ENCODE measurements at regions not wholly inside any gene's neighbourhood (a gene's known extent, or its start where the extent isn't known, plus 50 kb on each side); places are given as distances from the start of the nearest gene placed in this dataset.
"Not testable (repeated sequence)": the region's sequence is repeated elsewhere in the genome, so short reads cannot be mapped to it uniquely, and the experiment has no call there.

DNA sequence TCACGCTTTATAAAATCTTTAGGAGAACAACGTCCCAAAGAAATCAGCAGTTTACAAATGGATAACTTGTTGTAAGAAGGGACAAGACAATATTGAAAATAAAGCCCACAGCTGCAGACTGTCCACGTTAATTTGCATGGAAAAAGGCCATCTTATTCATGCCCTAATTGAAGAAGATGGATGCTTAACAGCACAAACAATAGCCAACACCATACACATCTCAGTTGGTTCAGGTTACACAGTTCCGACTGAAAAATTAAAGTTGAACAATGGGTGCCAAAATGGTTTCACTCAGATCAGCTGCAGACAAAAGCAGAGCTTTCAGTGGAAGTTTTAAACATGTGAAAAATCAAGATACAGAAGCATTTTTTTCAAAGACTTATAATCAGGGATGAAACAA is 314.2 kb downstream of the RAB38 start:
- peak; percentile 23 for DNase-seq

DNA sequence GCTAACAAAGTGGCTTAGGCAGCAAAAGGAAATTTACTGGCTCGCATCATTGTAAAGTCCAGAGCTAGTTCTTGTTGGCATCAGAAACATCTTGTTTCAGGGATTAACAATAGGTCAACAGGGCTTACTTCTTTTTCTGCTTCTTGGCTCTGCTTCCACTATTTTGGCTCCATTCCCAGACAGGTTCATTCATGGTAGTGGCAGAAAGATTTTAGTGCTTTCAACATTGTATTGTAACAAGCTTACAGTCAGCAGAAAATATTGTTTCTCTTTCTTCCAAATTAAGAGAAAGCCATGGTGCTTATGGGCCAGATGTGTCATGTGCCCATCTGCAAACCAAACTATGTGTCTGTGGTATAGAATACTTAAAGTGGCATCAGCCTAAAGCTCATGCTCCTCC is 315.6 kb downstream of the RAB38 start:
- no peak for DNase-seq

DNA sequence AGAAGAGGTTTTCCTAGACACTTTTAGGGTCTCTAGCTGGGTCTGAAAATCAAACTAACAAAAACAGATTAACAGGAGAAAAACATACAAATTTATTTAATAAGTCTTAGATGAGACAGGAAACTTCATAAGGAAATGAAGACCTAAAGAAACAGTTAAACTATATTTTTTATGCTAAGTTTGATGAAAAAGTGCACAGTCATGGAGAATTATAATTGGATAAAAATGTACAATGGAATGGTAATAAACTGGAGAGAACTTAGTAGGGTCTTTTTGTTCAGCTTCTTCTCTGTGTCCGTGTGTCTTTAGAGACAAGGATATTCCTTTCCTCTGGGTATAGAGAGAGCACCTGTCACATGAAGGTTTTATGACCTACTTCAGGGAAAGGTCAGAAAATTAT is 323.4 kb downstream of the RAB38 start:
- no peak for DNase-seq

DNA sequence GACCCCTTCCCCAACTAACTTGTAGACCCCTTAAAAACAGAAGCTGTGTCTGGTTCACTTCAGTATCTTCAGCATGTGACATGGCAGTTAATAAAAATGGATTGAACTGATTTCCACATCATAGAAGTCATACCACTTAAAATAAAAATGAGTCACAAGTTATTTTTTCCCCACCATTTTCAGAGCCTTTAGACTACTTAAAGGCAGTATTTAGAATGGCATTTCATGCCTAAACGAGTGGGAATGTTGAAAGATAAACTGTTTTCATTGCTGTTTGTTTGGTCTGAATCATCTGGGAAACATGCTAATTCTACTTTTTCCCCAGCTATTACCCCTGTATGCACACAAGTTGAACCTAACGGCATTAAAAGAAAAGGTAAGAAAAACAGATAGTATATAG is 324.0 kb downstream of the RAB38 start:
- DNase-seq, result no peak

DNA sequence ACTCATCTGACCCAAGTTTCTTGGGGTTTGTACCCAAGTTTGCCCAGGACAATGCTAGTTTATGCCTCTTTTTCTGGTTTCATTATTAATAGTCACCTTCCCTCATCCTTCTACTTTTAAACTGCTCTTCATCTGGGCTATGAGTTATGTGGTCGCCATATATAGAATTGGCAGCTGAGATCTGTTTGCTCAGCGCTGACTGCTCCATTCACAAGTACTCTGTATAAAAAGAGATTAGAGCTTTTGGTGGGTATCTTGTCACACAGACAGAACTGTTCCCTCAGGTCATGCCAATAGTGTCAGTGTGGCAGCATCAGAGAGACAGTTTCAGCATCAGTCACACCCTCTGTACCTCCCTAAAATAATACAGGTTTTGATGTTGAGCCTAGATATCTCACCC is 326.0 kb downstream of the RAB38 start:
- no peak for DNase-seq

DNA sequence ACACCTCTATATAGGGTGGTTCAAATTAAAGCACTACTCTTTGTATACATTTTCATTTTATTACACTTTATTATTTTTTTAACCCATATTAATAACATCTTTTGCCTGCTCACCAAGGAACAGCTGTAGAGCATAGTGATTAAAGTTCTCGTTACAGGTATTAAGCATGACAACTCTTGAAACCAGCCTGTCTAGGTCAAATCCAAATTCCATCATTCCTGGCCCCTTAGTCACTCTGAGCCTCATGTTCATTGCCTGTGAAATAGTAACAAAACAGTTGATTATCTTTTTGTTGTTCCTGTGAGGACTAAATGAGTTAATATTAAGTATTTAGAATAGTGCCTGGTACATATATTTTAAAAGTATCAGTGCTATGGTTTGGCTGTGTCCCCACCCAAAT is 334.5 kb downstream of the RAB38 start:
- DNase-seq, result no peak

DNA sequence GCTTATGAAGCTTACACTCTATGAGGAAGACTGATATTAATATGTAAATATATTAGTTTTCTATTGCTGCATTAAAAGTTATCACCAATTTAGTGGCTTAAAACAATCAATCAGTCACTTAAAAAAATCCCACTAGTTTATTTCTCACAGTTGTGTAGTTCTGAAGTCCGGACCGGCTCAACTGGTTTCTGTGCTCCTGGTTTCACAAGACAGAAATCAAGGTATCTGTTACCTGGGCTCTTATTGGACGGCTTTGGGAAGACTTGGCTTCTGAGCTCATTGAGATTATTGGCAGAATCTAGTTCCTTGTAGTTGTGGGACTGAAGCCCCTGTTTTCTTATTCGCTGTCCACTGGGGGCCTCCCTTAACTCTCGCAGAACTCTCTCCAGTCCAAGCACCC is 343.0 kb downstream of the RAB38 start:
- no peak for DNase-seq

DNA sequence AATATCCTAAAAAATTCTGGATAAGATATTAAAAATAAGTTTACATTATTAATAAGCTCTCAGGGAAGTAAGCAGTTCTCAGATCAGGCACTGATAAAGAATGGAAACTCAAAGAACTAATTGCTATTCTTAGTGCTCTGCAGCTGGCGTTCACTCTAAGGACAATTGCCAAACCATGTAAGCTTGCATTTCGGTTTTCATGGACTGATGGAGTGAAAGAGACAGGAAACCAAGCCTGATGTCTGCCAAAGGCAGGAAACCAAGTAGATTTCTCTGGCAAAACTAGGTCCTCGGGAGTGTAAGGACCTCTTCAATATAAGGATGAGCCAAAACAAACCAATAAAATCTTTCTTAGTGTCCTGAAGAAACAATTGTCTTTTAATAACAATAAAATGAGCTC is 355.2 kb downstream of the RAB38 start:
- no peak for DNase-seq

DNA sequence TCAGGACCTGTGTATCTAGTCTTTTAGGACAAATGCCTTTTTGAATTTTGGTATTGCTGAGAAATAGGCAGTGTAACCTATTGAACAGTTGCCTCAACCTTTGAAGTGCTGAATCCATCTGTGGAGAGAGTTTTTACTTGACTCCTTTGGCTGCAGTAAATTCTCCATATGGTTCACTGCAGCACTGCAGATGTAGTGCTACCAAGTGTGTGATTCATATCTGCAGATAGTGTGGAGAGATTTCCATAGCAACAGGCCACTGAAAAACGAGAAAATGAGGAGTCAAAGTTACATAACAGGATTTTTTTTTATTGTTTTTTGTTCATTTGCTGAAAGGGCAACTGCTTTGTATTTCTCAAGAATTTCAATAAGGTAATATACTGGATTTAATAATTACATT is 356.1 kb downstream of the RAB38 start:
- DNase-seq, result no peak

DNA sequence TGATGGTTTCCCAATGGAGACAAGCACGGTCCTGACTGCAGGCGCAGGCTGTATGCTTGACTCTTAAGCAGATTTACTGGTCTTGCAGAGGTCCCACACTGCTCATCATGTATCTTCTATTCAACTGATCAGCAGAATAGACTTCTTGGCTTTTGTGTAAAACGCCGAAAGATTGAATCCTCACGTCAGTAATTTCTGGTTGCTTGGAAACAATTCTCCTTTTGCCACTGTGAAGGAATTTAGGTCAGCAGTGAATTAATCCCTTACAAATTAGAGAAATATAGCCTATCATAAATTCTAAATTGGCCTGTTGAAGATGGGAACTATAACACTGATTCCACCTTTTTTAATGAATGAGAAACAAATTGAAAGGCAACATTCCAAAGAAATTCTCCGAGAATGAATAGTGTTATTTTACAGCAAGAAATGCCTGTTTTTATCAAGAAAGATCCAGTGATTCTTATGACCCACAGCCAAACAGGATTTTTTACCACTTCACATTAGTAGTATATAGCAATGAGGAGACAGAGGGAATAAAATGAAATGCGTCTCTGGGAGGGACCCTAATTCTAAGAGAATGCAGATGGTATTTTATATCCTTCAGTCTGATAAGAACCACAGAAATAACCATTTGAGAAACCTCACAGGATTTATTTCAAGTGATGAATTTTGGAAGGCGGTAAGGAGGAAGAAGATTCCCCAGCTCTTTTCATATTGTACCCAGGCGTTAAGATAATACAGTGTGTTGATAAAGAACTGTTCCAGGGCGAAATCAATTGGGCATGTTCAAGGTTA is 362.5 kb downstream of the RAB38 start:
- DNase-seq, result no peak

DNA sequence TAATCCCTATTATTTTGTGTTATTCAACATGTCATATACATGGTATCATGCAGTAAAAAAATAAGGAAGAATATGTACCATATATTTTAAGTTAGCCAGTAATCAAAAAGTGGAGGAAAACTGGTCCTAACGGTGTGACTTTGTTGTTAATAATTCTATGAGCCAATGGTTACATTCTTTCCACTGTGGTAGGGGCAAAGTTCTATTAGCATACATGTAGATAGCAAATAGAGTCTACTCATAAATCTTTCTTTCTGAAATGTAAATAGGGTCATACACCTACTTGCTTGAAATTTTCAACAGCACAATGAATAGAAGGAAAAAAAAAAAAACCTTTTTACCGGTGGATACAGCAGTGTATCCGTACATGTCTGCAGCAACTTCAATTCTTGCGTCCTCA is 364.8 kb downstream of the RAB38 start:
- no peak for DNase-seq

DNA sequence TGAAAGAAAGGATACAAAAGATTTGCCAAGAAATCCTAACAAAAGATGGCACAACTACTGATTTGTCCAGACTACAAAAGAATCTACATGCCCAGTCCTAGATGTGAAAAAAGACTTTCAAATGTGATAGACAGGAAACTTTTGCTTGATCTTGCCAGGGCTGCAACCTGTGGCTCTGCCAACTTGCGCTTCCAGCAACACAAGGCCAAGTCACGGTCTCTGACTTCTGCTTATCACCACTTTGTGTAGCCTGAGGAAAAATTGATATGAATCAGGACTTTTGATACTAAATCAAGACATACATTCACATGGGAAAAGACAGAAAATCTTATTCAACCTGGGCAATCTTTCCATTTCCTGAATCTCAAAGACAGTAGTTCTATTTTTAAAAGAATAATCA is 366.0 kb downstream of the RAB38 start:
- DNase-seq, result no peak

DNA sequence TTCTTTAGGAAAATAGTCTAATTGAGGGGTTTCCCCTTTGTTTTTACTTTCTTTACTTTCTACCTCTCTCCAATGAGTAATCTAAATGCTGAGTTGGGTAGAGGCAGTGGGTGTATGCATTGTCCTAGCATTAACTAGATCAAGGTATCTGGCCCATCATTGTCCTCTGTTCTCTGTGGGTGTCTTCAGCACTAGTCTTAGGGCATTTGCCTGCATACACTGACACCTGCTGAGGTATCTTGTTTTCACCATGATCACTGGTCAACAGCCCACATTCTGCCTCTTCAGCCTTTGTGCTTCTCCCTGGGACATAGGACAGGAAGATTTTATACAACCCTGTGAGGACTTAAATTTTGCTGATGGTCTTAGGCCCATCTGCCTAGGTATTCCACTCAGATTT is 371.1 kb downstream of the RAB38 start:
- DNase-seq, result no peak

DNA sequence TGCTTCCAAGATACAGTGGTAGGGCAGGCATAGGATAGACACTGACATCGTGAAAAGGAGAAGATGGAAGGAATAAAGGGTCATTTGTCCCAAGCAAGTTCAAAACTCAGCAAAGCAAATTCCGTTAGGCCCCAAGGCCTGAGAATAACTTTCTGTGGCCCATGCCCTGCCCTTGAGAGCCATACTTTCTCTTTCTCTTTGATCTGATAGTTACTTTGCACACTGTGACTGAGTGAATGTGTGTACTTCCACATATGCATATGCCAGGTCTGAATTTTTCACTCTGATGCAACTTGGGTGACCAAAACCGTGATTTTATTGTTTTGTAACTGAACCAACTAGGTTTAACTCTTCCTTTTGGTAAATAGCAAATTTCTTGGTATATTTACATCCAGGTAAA is 371.5 kb downstream of the RAB38 start:
- no peak for DNase-seq

DNA sequence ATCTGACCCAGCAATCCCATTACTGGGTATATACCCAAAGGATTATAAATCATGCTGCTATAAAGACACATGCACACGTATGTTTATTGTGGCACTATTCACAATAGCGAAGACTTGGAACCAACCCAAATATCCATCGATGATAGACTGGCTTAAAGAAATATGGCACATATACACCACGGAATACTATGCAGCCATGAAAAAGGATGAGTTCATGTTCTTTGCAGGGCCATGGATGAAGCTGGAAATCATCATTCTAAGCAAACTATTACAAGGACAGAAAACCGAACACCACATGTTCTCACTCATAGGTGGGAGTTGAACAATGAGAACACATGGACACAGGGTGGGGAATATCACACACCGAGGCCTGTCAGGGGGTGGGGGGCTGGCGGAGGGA is 390.4 kb downstream of the RAB38 start:
- not testable (repeated sequence) for DNase-seq

DNA sequence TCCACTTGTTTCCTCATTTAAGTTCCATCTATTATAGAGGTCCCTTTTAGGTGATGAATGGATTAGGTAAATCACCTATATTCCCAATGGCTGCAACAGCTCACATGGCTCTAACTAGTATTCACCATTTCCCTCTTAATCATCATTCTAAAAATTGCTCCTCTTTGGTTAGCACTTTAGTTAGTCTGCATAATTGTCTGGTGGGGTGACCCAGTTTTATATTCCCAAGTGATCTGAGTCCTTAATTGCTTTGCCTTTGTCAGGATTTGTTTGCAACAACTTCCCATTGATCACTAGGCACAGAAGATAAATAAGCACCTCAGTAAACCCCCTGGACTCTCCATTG is 395.2 kb downstream of the RAB38 start:
- no peak for DNase-seq

DNA sequence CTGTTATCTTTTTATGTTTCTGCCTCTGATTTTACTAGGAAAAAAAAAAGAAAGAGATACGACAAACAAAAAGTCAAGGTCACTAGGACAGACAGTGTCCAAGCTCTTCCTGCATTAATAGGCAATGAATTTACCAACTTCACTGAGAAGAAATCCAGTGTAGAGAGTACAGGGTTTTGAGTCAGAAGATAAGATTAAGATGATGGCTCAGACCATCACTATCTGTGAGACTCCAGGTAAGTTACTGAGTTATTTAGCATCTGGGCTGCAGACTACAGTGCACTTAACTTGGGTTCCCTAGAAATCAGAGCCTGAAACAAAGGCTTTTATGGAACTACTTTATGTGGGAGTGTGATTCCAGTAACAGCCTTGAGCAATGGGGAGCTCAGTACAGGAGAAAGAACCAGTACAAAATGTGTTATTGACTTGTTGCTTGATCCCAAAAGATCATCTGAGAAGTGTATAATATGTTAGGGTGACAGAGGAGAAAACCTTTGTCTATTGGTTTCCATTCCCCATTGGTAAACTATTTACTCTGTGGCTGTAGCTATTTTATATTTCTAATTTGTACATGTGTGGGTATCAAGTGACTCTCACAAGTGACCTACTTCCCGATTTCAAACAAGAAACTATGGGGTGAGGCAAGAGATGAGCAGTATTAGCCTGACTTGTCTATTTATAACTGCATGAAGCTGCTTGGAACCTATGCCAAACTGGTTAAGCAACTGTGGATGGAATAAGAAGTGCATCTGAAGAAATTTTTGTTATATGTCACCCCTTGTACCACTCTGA is 395.8 kb downstream of the RAB38 start:
- DNase-seq, result no peak

DNA sequence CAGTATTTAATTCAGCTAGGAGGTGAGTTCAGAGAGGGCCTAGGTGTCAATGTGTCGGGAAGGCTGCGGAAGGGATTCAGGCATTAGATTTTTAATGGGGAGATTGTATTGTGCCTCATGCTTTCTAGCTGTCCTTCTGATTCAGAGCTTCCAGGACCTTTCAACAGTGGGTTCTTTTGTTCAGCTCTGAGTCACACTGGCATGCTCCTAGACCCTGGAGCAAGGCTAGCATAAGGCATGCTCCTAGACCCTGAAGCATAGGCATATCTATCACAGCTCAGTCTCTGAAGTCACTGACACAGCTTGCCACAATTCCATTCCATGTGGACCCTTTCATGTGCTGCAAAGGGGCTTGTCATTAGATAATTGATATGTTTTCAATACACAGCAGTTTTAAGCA is 396.9 kb downstream of the RAB38 start:
- no peak for DNase-seq

DNA sequence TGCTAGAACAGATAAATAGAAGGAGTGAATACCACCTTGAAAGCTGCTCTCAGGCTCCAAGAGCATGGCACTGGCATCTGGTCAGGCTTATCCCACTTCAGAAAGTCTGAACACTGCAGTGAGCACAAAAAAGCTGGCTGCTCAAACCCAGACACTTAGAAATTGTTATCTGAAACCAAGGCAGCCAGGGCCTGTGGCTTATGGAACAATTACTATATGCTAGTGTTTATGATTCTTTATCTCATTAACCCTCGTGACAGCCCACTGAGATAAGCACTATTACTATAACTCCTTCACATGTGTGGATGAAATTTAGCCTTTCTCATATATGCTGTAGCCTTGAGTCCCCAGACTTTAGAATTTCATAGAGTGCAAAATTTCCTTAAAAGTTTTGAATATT is 400.2 kb downstream of the RAB38 start:
- no peak for DNase-seq

DNA sequence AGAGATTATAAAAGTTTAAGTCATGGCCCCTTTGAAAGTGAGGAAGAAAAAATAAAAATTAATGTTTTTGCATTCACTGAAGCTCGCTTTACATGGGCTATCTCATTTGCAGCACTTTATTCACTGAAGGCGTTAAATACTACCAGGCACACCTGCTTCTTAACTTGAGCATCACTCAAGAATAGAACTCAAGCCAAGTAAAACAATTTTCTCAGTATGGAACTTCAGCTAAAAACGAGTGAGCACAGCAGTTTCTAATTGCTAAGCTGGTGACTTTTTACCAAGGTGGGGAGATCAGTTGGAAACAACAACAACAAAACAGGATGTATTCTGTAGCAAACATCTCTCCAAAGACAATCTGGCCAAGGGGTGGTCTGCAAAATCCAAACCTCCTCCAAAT is 405.6 kb downstream of the RAB38 start:
- DNase-seq, result no peak

DNA sequence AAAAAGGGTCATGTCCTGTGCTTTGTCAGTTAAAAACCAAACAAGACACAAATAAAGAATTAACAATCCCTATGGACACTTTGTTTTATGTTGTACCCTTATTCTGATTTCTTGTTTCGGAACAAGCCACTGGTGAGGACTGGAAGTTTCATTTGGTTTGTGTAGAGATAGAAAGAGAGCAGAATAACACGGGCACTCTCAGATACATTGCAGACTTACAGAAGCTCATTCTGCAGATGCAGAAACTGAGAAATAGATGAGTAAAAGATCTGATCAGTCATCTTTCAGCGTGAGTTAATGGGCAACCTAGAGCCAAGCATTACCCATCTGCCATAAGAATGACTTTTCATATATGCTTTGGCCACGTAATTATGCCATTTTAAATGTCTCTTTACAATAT is 407.6 kb downstream of the RAB38 start:
- no peak for DNase-seq

DNA sequence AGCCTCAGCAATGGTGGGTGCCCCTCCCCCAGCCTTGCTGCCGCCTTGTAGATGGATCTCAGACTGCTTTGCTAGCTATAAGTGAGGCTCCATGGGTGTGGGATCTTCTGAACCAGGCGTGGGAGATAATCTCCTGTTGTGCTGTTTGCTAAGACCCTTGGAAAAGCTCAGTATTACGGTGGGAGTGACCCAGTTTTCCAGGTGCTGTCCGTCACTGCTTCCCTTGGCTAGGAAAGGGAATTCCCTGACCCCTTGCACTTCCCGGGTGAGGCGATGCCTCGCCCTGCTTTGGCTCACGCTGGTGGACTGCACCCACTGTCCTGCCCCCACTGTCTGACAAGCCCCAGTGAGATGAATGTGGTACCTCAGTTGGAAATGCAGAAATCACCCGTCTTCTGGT is 411.2 kb downstream of the RAB38 start:
- not testable (repeated sequence) for DNase-seq

DNA sequence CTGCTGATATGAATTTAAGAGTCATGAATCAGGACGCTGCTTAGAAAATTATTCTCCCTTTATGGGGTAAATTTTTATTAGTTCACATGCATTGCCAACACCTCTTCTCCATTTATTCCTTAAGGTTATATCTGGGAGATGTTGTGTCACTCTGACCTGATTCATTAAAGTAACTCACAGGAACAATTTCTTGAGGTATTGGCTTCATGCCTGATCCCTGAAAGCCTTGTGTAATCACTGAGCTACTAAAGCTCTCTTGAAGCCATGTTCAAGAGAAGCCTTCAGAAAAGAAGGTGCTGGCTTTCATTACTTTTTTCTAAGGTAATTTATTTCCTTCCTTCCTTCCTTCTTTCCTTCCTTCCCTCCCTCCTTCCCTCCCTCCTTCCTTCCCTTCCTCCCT is 420.6 kb downstream of the RAB38 start:
- DNase-seq, result no peak

DNA sequence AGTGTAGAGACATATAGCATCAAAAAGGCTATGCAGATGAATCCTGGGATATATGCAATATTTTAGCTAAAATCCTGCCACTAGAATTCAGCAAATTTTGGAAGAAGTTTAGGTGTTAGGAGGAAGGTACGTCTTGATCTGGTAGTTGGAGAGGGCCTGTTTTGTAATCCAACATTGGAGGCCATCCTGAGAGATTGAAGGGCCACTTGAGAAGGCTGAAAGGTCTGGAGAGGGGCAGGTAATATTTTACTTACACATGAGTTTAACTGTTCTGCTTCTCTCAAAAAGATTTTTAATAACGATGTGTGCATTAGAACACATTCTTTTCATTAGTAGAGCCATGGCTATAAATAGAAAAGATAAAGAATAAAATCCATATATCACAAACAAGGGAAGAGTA is 422.1 kb downstream of the RAB38 start:
- DNase-seq, result no peak

DNA sequence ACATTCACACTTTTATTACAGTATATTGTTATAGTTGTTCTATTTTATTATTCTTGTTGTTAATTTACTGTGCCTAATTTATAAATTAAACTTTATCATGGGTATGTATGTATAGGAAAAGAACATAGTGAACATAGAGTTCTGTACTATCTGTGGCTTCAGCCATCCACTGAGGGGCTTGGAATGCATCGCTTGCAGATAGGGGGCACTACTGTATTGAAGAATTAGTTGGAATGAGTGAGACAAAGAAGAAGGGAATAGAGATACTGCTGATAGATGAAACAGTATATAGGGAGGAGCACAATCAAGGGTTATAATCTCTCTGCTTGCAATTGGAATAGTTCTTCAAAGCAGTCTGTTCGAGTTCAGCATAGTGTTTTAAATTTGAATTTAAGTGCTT is 432.2 kb downstream of the RAB38 start:
- no peak for DNase-seq

All from retina (tissue), 1 donor.